CD4-positive, CD25-positive, alpha-beta regulatory T cell (primary cell): ENCODE measurements at regions not wholly inside any gene's neighbourhood (a gene's known extent, or its start where the extent isn't known, plus 50 kb on each side); places are given as distances from the start of the nearest gene placed in this dataset.

Experiments
- ATAC-seq, 2 donors: fragments of 150-1000 bp; cut with Tn5 transposase; one replicate each; pipeline ENCODE4 v1.10.0; 2021; ENCODE audit warnings: low read depth in 2 of 2, moderate number of reproducible peaks in 2 of 2, moderate library complexity in 1 of 2
- DNase-seq, 3 donors: peaks; one replicate each; pipeline versions ENCODE4 v3.0.0 to v3.0.0-alpha.2; 2012 to 2022; ENCODE audit warnings: mixed read lengths in 1 of 3
- H3K27ac ChIP-seq: one replicate; pipeline ENCODE4 v1.7.0; 2013; ENCODE audit warnings: mild to moderate bottlenecking, low read length; ENCODE audit not compliant: insufficient read depth, poor library complexity, severe bottlenecking
- H3K27me3 ChIP-seq: one replicate; pipeline ENCODE4 v1.7.0; 2013; ENCODE audit warnings: low read length; ENCODE audit not compliant: control insufficient read depth, insufficient read depth
- H3K36me3 ChIP-seq: one replicate; pipeline ENCODE4 v1.7.0; 2013; ENCODE audit warnings: mild to moderate bottlenecking, low read length, moderate library complexity; ENCODE audit not compliant: control insufficient read depth, insufficient read depth
- H3K4me1 ChIP-seq: 2 replicates; pipeline ENCODE4 v1.7.0; 2013; ENCODE audit warnings: mild to moderate bottlenecking, low read length; ENCODE audit not compliant: insufficient read depth, control insufficient read depth, poor library complexity, severe bottlenecking
- H3K4me3 ChIP-seq: one replicate; pipeline ENCODE4 v1.7.0; 2013; ENCODE audit warnings: low read depth, mild to moderate bottlenecking, low read length, moderate library complexity
- H3K9me3 ChIP-seq, 2 experiments: 1 replicate in 1 of 2; 2 replicates in 1 of 2; pipeline ENCODE4 v1.7.0; 2013; ENCODE audit warnings: low read length in 2 of 2, mild to moderate bottlenecking in 1 of 2, moderate library complexity in 1 of 2; ENCODE audit not compliant: control insufficient read depth in 2 of 2
- H3K27ac Mint-ChIP-seq, 3 donors: one replicate each; pipeline ENCODE4 v1.8.0; 2020 to 2022; ENCODE audit warnings: mild to moderate bottlenecking in 3 of 3, mixed read lengths in 3 of 3, moderate library complexity in 2 of 3
- H3K27me3 Mint-ChIP-seq: one replicate; pipeline ENCODE4 v1.8.0; 2022; ENCODE audit warnings: mild to moderate bottlenecking, mixed read lengths
- H3K36me3 Mint-ChIP-seq: one replicate; pipeline ENCODE4 v1.8.0; 2020; ENCODE audit warnings: mixed read lengths
- H3K4me1 Mint-ChIP-seq, 4 donors: one replicate each; pipeline ENCODE4 v1.8.0; 2020 to 2022; ENCODE audit warnings: mixed read lengths in 4 of 4, mild to moderate bottlenecking in 1 of 4
- H3K4me3 Mint-ChIP-seq, 4 donors: one replicate each; pipeline ENCODE4 v1.8.0; 2020 to 2022; ENCODE audit warnings: mild to moderate bottlenecking in 4 of 4, mixed read lengths in 4 of 4, moderate library complexity in 3 of 4
- H3K9me3 Mint-ChIP-seq, 7 donors: one replicate each; pipeline ENCODE4 v1.8.0; 2020 to 2022; ENCODE audit warnings: mixed read lengths in 7 of 7, mild to moderate bottlenecking in 3 of 7, moderate library complexity in 2 of 7

DNA sequence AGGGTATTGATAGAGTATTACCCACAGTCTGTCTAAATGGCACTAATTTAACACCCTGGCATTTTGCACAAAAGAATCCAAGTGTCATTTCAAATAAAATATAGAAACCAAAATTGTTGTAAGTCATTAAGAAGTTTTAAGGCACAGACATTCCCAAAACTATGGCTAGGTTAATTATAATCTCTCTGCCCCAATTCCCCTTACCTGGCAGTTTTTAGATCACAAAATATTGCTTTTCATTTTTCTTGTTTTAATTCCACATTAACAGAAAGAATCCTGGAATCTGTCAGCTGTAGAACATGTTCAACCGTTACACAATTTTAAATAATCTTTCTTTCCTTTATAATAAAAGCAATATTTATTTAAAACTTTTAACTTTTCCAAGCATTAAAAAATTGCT, 56.1 kb upstream of the PALS2 start:
- no peaks in the 10 kb centered on the region for H3K36me3 Mint-ChIP-seq
- no peaks in the 10 kb centered on the region for H3K4me1 Mint-ChIP-seq
- no peaks in the 10 kb centered on the region for H3K4me1 ChIP-seq
- H3K27me3 Mint-ChIP-seq: peaks cover 45% of the 10 kb centered on the region
- H3K9me3 ChIP-seq: no peaks in the 10 kb centered on the region
- no peak for DNase-seq
- H3K27ac ChIP-seq: no peak overlapping the region
- H3K36me3 ChIP-seq: no peaks in the 10 kb centered on the region
- H3K9me3 Mint-ChIP-seq: peaks cover 0 to 4% (median 0%) of the 10 kb centered on the region in 7 donors
- no peak overlapping the region for H3K27ac Mint-ChIP-seq
- H3K4me3 Mint-ChIP-seq: no peak overlapping the region
- H3K4me3 ChIP-seq: no peak overlapping the region
- peaks cover 3% of the 10 kb centered on the region for H3K27me3 ChIP-seq
- ATAC-seq: no peak

- peaks cover 5% of the 10 kb centered on the region for H3K27me3 ChIP-seq
- ATAC-seq (no peak), DNase-seq (no peak)
- H3K9me3 ChIP-seq: no peaks in the 10 kb centered on the region
- no peaks in the 10 kb centered on the region for H3K4me1 ChIP-seq
- peaks cover 0 to 4% (median 0%) of the 10 kb centered on the region in 7 donors for H3K9me3 Mint-ChIP-seq
- H3K4me3 ChIP-seq: no peak overlapping the region
- H3K27ac Mint-ChIP-seq: no peak overlapping the region
- no peak overlapping the region for H3K4me3 Mint-ChIP-seq
- H3K4me1 Mint-ChIP-seq: no peaks in the 10 kb centered on the region
- H3K36me3 Mint-ChIP-seq: no peaks in the 10 kb centered on the region
- peaks cover 47% of the 10 kb centered on the region for H3K27me3 Mint-ChIP-seq
- H3K27ac ChIP-seq: no peak overlapping the region
- no peaks in the 10 kb centered on the region for H3K36me3 ChIP-seq
Observed at GRCh38 chr7:24521917-24522623, 51.2 kb upstream of the PALS2 start.
